Activated naive CD8-positive, alpha-beta T cell treated with anti-CD3 and anti-CD28 coated beads, Interleukin-2, amount 50 U/mL, for 16 hours (primary cell): ENCODE measurements at regions not wholly inside any gene's neighbourhood (a gene's known extent, or its start where the extent isn't known, plus 50 kb on each side); places are given as distances from the start of the nearest gene placed in this dataset.

Experiments used
- DNase-seq: peaks from one replicate; pipeline ENCODE4 v3.0.0-alpha.2; 2020; ENCODE audit warnings: low read depth, low spot score

DNA sequence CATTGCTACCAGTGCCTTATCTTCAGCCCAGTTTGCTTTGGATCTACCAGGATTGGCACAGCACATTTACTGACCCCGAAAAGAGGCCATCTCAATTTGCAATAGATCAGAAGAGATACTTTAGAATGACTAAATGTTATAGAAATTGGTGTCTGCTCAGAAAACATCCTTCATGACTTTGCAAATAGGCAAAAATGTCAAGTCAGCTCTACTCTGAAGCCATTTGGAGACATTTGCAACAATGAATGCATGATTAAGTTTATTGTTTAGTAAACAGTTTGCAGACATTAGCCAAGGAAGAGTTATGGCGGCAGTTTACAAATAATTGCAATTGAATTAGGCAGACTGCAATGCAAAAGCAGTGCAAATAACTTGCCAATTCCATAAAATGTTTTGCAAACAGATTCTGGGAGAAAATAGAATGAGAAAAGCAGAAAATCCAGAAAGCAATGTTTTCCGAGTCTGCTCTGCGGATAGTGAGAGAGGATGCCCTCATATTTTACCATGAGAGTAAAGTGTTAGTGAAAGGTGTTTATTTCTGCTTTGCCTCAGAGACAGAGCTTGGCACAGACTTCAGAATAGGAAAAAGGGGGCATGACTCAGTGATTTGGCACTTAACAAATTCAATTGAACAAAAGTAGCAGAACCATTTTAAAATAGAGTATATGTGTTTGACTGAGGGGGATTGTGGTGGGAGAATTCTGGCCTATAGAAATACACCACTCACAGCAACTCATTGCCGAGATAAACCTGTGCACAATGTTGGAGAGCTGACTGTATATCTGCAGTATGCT, 334.9 kb upstream of the NR2F2 start:
- no peak for DNase-seq

GRCh38 chr15:95996494-95996893, 334.0 kb upstream of the NR2F2 start:
- no peak for DNase-seq

DNA sequence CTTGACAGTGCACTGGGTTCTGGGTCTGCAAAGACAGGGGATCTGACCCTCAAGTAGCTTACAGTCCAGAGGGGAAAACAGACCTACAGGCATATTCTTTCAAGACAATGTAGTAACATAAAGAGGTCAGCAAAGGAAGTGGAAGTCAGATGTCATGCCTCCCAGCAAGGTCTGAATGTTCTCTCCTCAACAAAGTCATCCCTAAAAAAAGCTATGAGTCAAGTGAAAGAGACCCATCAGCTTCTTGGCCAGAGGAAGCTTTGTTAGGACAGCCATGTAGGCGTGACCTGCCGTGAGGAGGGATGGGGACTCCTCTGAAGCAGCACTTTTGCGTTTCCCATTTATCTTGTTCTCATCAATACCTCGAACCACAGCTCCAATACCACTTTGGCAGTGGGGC, 331.6 kb upstream of the NR2F2 start:
- DNase-seq: no peak

GRCh38 chr15:96002890-96003859, 327.3 kb upstream of the NR2F2 start:
- DNase-seq: no peak

GRCh38 chr15:96005906-96006305, 324.6 kb upstream of the NR2F2 start:
- DNase-seq: no peak

GRCh38 chr15:96011136-96011535, 319.4 kb upstream of the NR2F2 start:
- no peak for DNase-seq

DNA sequence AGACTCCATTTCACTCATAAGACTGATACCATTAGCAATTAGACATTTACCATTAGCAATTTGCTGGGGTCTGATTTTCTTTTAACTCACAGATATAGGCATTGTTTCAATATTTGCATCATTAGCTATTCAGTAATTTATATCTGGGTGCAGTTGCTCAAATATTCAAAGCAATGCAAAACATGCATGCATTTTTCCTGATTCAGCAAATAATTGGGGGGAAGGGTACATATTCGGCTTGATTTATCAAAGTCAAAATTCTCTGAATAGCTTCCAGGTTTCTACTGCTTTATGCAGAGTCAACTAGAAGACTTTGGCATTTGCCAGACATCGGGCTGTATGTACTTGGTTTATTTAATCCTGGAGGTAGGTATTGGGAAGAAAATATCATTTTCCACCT, 315.6 kb upstream of the NR2F2 start:
- no peak for DNase-seq

GRCh38 chr15:96019114-96019513, 311.4 kb upstream of the NR2F2 start:
- DNase-seq: no peak

- DNase-seq: no peak
Observed at GRCh38 chr15:96020133-96020532, 310.4 kb upstream of the NR2F2 start.

DNA sequence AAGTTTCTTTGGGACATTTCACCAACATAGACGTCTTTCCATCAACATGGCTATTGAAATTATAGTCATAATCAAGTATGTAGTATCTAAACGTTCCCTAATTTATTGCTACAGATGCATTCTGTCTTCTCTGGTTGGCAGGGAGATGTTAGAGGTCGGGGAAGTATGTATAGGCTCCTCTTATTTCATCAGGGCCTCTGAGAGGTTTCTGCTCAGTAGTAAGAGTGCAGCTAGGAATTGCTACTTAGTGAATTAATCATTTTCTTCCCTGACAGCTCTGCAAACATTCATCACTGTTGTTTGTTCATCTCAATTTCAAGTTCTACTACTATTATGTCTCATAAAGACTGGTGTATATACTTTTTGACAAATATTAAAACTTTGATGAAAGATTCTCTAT, 309.7 kb upstream of the NR2F2 start:
- DNase-seq: no peak

DNA sequence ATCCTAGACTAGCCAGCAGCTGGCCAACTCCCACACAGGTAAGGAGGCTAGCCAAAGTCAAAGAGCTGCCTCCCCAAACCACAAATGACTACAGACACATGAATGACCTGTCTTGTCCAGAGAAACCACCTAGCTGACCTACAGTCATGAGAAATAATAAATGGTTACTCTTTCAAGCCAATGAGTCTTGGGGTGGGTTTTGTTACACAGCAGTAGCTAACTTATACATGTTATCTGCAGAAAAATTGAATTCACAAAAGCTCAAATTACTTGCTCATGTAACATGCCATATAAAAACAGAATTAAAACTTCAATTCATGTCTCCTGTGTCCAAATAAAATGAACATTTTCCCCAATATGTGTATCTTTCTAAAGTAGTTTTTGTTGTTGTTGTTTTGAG, 307.4 kb upstream of the NR2F2 start:
- DNase-seq: no peak

DNA sequence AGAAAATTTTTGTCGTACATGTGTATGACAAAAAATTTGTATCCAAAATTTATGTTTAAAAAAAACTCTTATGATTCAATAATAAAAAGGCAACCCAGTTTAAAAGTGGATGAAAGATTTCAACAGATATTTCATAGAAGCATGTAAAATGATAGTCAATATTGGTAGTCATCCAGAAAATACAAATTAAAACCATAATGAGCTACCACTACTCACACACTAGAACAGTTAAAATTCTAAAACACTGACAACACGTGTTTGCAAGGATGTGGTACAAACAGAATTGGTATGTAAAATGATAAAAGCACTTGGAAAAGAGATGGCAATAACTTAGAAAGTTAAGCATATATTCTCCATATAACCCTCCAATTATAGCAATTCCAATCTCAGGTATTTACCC, 303.0 kb upstream of the NR2F2 start:
- DNase-seq: no peak

DNA sequence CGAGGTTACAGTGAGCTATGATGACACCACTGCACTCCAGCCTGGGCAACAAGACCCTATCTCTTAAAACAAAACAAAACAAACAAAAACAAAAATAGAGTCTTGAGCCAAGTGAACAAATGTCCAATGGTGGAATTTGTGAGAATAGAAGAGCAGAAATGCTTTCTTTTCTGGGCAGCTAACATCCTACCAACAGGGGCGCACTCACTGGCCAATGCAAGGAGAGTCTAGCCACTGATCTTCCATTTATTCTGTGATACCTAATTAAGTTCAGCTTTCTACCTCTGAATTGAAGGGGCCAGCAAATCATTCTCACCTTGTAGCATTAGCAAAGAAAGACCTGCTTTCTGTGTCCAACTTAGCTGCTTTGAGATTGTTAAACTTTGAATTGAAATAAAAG, 301.9 kb upstream of the NR2F2 start:
- no peak for DNase-seq

DNA sequence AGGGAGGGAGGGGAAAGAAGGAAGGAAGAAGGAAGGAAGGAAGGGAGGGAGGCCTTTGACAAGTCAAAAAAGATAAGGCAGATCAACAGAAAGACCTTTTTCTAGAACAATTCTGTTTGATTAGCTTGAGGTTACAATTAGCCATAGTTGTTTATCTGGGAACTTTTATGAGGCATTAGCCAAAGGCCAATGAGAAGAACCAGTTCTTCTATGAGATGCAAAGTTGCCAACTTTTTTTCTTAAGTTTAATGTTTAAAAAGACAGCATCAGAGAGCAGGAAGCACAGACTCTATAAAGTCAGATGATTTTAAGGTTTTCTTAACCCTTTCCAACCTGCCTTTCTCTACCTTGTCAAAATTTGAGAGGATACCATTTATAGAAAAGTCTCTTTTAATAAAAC, 301.3 kb upstream of the NR2F2 start:
- no peak for DNase-seq

DNA sequence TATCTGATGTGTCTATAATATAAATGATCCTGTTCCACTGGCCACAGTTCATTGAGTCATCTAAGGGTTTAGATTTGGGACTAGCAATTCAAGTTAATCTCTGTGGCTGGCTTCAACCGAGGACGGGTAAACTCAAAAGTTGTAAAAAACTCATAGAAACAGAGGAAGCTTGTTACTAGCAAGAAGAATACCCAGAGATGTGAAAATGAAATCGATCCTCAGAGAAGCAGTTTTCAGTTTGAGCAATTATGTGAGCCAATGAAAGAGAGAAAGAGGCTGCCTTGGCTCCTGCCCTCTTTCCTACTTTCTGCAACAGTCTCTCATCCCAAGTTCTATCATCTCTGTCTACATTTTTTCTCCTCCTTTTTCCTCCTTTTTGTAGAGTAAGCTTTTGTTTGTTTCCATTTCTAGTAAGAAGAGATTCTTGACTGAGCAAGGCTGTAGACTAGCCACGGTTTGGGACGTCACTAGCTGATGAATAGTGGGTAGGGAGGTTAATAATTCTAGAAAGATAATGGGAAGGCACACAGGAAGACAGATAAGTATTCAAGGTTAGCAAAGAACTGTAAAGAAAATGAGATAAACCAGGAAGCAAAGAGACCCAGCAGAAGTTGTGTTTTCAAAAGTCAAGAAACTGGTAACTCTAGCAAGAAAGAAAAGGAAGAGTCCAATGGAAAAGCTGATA, 298.9 kb upstream of the NR2F2 start:
- DNase-seq: no peak

- DNase-seq: no peak
Observed at GRCh38 chr15:96035091-96035490, 295.4 kb upstream of the NR2F2 start.

- DNase-seq: no peak
Observed at GRCh38 chr15:96035635-96036034, 294.9 kb upstream of the NR2F2 start.

DNA sequence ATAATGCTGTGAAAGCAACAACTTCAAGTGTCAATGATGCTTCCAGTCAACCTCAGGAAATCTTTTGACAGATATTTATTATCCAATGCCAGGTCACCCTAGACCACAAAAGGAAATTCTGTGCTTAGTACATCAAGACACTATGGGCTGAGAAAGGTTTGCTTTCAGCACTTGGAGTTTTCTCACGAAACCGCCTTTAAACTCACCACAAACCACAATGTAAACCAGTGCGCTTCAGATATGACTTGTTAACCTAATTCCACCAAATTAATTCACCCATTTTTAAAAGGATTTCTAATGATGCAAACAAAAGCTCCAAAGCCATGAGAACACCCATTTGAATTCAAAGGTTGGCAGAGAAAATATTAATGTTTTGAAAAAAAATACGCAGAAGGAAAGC, 292.9 kb upstream of the NR2F2 start:
- DNase-seq: no peak

- no peak for DNase-seq
Observed at GRCh38 chr15:96038131-96038530, 292.4 kb upstream of the NR2F2 start.

DNA sequence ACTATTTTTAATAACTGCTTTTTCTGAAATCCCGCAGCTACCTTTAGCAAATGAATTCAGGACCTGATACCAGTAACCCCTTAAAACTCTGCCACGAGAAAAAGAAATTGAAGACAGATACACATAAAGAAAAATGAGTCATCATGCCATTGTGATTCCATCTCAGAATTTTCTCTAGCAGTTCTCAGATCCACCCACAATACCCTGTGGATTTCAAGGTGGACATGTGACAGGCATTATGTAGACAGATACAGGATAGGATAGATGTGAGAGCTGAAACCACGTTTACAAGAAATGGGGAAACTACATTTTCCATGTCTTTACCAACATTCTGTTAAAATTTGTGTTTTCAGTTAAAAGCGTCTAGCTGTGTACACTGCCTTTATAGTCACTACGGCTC, 291.9 kb upstream of the NR2F2 start:
- no peak for DNase-seq

DNA sequence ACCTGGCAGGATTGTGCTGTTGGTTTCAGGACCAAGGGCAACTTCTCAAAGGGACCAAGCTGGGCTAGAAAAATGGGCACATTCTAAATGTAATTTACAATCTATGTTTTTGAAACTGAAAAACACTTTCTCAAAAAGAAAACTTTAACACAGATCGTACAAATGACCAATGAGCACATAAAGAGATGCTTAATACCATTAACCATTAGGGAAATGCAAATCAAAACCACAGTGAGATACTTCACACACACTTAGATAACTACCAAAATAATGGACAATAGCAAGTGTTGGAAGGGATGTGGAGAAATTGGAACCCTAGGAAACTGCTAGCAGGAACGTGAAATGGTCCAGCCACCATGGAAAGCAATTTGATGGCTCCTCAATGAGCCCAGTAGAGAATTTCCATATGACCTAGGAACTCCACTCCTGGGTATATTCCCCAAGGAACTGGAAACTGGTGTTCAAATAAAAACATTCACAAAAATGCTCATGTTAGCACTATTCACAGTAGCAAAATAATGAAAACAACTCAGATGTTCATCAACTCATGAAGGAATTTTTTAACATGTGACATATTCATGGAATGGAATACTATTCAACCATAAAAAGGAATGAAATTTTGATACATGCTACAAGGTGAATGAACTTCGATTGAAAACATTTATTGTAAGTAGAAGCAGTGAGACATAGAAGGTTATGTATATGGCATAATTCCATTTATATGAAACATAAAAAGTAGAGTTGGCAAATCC, 288.3 kb upstream of the NR2F2 start:
- no peak for DNase-seq
